Brain microvascular endothelial cell (primary cell): ENCODE measurements at regions not wholly inside any gene's neighbourhood (a gene's known extent, or its start where the extent isn't known, plus 50 kb on each side); places are given as distances from the start of the nearest gene placed in this dataset.
"Not testable (repeated sequence)": the region's sequence is repeated elsewhere in the genome, so short reads cannot be mapped to it uniquely, and the experiment has no call there.

Source experiments
- DNase-seq: peaks from one replicate; pipeline ENCODE4 v3.0.0-alpha.2; 2020
- H3K27ac ChIP-seq: fragments of 250-450 bp; sonication (Bioruptor Pico); 2 replicates; pipeline ENCODE4 v1.5.1; 2020; ENCODE audit warnings: mild to moderate bottlenecking, moderate library complexity
- H3K27me3 ChIP-seq: fragments of 250-450 bp; sonication (Bioruptor Pico); replicated peaks from 2 replicates; pipeline ENCODE4 v1.5.1; 2020; ENCODE audit warnings: mild to moderate bottlenecking
- H3K36me3 ChIP-seq: fragments of 250-450 bp; sonication (Bioruptor Pico); replicated peaks from 2 replicates; pipeline ENCODE4 v1.5.1; 2020; ENCODE audit warnings: mild to moderate bottlenecking
- H3K4me3 ChIP-seq: 2 replicates; pipeline ENCODE4 v1.5.1; 2011; ENCODE audit warnings: low read depth, mild to moderate bottlenecking, control low read depth, low read length, moderate library complexity
- in situ Hi-C: cut with HindIII; loops from 2 replicates; pipeline ENCODE4 v1.10.0; 2017; ENCODE audit warnings: low sequenced_read_pairs, low pct_ligation_motif_present
- TF ChIP-seq, protein P1 (sequence below): IDR thresholded peaks from 2 replicates; pipeline ENCODE4 v1.5.1; 2011; ENCODE audit warnings: low read depth, mild to moderate bottlenecking, moderate library complexity, low read length, control low read depth, inconsistent platforms; ENCODE audit errors: missing control alignments

DNA sequence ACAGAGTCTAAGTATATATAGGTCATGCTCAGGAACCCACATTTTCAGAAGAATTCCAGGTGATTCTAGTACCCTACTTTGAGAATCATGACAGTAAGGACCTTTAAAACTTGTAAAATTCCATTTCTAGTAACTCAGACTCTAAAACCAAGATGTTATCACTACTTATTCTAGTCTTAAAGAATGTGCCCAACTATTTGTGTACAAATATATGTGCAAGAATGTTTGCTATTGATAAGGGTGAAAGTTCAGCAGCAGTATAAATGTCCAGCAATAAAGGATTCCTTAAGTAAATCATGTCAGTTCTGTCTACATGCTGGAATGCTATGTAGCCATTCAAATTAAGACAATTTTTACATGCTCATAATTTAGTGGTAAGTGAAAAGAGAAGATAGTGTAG, 71.1 kb upstream of the MAGEB2 start:
- no peak for DNase-seq
- no peaks in the 10 kb centered on the region for H3K27me3 ChIP-seq
- in situ Hi-C loops: no loop called here

DNA sequence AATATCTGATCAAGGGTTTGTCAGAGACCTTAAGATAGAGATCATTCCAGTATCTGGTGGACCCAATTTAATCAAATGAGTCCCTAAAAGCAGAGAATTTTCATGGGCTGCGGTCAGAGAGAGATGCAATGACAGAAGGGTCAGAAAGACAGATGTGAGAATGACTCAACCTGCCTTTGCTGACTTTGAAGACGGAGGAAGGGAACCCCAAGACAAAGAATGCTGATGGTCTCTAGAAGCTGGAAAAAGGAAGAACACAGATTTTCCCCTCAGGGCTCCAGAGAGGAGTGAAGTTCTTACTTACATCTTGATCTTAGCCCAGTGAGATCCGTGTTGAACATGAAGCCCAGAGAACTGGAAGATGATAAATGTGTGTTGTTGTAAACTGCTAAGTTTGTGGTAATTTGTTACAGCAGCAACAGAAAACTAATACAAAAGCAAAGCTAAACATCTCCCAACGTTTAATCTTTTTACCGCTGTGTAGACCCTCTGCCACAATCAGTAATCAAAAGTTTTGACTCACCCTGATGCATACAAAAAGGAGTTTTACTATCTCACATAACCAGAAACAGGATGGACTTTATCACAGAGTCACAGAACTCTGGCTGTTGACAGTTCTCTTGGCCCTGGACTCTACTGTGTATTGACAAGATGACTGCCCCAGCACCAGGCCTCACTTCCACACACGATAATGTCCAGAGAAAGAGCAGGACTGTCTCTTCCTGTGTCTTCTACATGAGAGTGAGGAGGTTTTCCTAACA, 70.2 kb upstream of the MAGEB2 start:
- TF ChIP-seq, protein P1, sequence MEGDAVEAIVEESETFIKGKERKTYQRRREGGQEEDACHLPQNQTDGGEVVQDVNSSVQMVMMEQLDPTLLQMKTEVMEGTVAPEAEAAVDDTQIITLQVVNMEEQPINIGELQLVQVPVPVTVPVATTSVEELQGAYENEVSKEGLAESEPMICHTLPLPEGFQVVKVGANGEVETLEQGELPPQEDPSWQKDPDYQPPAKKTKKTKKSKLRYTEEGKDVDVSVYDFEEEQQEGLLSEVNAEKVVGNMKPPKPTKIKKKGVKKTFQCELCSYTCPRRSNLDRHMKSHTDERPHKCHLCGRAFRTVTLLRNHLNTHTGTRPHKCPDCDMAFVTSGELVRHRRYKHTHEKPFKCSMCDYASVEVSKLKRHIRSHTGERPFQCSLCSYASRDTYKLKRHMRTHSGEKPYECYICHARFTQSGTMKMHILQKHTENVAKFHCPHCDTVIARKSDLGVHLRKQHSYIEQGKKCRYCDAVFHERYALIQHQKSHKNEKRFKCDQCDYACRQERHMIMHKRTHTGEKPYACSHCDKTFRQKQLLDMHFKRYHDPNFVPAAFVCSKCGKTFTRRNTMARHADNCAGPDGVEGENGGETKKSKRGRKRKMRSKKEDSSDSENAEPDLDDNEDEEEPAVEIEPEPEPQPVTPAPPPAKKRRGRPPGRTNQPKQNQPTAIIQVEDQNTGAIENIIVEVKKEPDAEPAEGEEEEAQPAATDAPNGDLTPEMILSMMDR: no peak
- Histone ChIP-seq H3K27me3 (no peaks in the 10 kb centered on the region), H3K4me3 (no peak overlapping the region), H3K27ac (no peak overlapping the region), H3K36me3 (no peaks in the 10 kb centered on the region)
- DNase-seq: no peak
- in situ Hi-C loops: no loop called here

More for the DNA sequence above, 71.1 kb upstream of the MAGEB2 start:
- TF ChIP-seq, protein P1: no peak
- H3K27ac ChIP-seq: no peak overlapping the region
- no peaks in the 10 kb centered on the region for H3K36me3 ChIP-seq
- H3K4me3 ChIP-seq: no peak overlapping the region

DNA sequence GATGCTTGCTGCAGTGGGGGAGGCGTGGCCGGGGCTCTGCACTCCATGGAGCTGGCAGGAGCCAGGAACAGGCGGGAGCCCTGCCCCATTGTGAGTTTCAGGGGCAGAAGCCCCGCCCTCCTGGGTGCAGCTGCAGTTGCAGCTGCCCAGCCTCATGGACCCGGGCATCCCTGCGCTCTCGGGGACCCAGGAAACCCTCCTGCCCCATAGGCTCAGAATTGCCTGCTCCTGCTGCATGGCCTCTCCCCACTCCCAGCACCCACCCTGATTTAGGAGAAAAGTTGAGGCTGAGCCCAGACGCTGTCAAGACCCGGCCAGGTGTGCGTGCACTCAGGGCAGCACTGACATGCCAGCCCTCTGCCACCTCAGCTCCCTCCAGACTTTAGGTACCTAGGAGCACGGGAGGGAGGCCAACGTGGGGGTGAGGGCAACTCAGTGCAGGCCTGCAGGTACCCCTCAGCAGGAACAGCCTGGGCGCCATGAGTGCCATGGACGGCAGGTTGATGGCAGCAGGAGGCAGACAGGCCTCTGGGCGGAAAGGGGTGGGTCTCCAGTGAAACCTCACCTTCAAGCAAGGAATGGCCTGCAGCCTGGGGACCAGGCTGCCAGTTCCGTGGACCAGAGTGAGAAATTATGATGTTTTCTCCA, 67.2 kb upstream of the MAGEB2 start:
- in situ Hi-C loops: no loop called here
- no peaks in the 10 kb centered on the region for H3K27me3 ChIP-seq
- no peak overlapping the region for H3K4me3 ChIP-seq
- no peaks in the 10 kb centered on the region for H3K36me3 ChIP-seq
- H3K27ac ChIP-seq: no peak overlapping the region
- no peak for DNase-seq
- TF ChIP-seq, protein P1: no peak

DNA sequence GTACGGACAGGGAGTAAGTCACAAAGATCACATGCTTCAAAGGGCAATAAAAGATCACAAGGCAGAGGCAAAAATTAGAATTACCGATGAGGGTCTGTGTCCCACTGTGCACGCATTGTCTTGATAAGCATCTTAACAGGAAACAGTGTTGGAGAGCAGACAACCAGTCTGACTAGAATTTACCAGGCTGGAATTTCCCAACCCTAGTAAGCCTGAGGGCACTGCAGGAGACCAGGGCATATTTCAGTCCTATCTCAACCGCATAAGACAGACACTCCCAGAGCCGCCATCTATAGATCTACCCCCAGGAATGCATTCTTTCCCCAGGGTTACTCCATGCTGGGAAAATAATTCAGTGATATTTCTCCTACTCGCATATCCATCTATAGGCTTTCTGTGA, 66.2 kb upstream of the MAGEB2 start:
- H3K36me3 ChIP-seq, H3K27me3 ChIP-seq, in situ Hi-C loops, H3K4me3 ChIP-seq, H3K27ac ChIP-seq: not testable (repeated sequence)
- DNase-seq: peak; percentile 1

DNA sequence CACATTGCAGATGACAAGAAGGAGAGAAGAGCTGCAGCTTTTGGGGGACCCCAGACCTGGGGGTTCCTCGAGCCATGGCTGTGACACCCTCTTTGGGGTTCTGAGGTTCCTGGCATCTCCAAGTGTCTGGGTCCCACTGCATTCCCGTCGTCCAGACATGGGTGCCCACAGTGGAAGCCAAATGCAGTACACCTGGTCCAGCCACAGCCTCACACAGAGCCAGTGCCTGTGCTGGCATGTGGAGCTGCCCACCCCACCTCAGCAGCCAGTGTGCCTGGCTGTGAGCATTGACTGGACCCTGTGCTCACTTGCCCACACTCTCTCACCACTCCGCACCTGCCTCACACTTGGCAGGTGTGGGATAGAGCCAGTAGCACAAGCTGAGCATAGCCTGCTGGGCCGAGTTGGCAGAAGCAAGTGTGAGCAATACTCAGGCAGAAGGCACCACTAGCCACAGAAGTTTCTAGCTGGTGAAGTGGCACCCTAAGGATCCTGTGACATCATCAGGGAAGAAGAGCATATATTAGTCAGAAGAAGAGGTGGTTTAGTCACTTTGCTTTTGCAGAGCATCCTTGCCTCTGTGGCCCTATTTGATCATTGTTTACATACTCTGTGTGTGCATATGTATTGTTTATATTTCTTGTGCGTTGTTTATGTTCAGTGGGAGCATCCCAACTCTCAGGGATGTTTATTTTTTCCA, 65.0 kb upstream of the MAGEB2 start:
- Histone ChIP-seq H3K27me3 (no peaks in the 10 kb centered on the region), H3K36me3 (no peaks in the 10 kb centered on the region), H3K27ac (no peak overlapping the region), H3K4me3 (no peak overlapping the region)
- DNase-seq: no peak
- TF ChIP-seq, protein P1: no peak
- in situ Hi-C loops: no loop called here

DNA sequence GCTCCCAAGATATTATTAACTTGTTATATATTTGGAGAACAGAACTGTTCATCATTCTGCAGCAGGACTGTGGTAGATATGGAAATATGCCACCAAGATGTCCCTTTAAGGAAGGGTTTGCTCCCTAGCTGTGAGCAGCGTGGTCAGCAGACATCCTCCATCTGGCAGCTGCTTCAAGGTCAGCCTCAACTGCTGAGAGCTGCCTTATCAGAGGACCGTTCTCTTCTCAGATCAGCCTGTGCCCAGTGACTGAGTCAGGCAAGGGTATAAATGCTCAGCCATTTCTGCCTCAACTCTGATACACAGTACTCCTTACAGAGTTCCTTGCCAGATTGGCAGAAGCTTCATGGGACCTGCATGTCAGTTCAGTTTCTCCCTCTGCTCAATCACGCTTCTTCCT, 63.4 kb upstream of the MAGEB2 start:
- Histone ChIP-seq H3K4me3 (no peak overlapping the region), H3K36me3 (no peaks in the 10 kb centered on the region), H3K27me3 (no peaks in the 10 kb centered on the region), H3K27ac (no peak overlapping the region)
- in situ Hi-C loops: no loop called here
- TF ChIP-seq, protein P1: no peak
- no peak for DNase-seq
